Liver (tissue), 8 donors: ENCODE measurements at regions not wholly inside any gene's neighbourhood (a gene's known extent, or its start where the extent isn't known, plus 50 kb on each side); places are given as distances from the start of the nearest gene placed in this dataset.
A peak's percentile ranks its signal among the peaks of the same experiment; 100 is the strongest.

Experiments
- DNase-seq: peaks from one replicate; pipeline ENCODE4 v3.0.0-alpha.2; 2017; ENCODE audit warnings: low spot score
- H3K27ac ChIP-seq, 2 donors: one replicate each; pipeline ENCODE4 v1.7.0; 2013; ENCODE audit warnings: inconsistent platforms in 2 of 2, low read length in 2 of 2, control low read depth in 1 of 2, low read depth in 1 of 2, mild to moderate bottlenecking in 1 of 2
- H3K27me3 ChIP-seq, 4 donors: one replicate each; pipeline versions ENCODE4 v1.6.1 to v1.7.0; 2013; ENCODE audit warnings: low read length in 3 of 4, inconsistent platforms in 1 of 4, mild to moderate bottlenecking in 1 of 4, moderate library complexity in 1 of 4; ENCODE audit not compliant: control insufficient read depth in 4 of 4, insufficient read depth in 4 of 4
- H3K36me3 ChIP-seq, 4 donors: one replicate each; pipeline versions ENCODE4 v1.6.1 to v1.7.0; 2013; ENCODE audit warnings: low read length in 3 of 4, mild to moderate bottlenecking in 3 of 4, low read depth in 1 of 4, moderate library complexity in 1 of 4; ENCODE audit not compliant: control insufficient read depth in 4 of 4, insufficient read depth in 3 of 4
- H3K4me1 ChIP-seq, 4 donors: one replicate each; pipeline versions ENCODE4 v1.6.1 to v1.7.0; 2013; ENCODE audit warnings: low read length in 3 of 4, mild to moderate bottlenecking in 3 of 4, moderate library complexity in 1 of 4; ENCODE audit not compliant: control insufficient read depth in 4 of 4, insufficient read depth in 4 of 4
- H3K4me3 ChIP-seq, 3 donors: one replicate each; pipeline versions ENCODE4 v1.6.1 to v1.7.0; 2013; ENCODE audit warnings: low read length in 3 of 3, control low read depth in 1 of 3, low read depth in 1 of 3, mild to moderate bottlenecking in 1 of 3
- H3K9ac ChIP-seq, 2 donors: one replicate each; pipeline ENCODE4 v1.7.0; 2013; ENCODE audit warnings: low read length in 2 of 2, mild to moderate bottlenecking in 2 of 2, moderate library complexity in 2 of 2, control low read depth in 1 of 2, low read depth in 1 of 2
- H3K9me3 ChIP-seq, 4 donors: one replicate each; pipeline versions ENCODE4 v1.6.1 to v1.7.0; 2013; ENCODE audit warnings: low read length in 3 of 4; ENCODE audit not compliant: control insufficient read depth in 4 of 4
- CTCF ChIP-seq: fragments of 150-350 bp; IDR thresholded peaks from 2 replicates; pipeline ENCODE4 v1.5.1; 2017; ENCODE audit warnings: improper control_type of control experiment, low read depth, low read length; ENCODE audit not compliant: missing input control
- EGR1 ChIP-seq, 2 donors: IDR thresholded peaks; 2 replicates each; pipeline ENCODE4 v1.6.1; 2016 to 2018; ENCODE audit warnings: antibody characterized with exemption in 2 of 2, low read depth in 2 of 2
- FOXA1 ChIP-seq: IDR thresholded peaks from 2 replicates; pipeline ENCODE4 v1.6.1; 2016; ENCODE audit warnings: antibody characterized with exemption
- FOXA2 ChIP-seq: IDR thresholded peaks from 2 replicates; pipeline ENCODE4 v1.6.1; 2016; ENCODE audit warnings: antibody characterized with exemption
- HNF4A ChIP-seq, 2 donors: conservative IDR thresholded peaks; 2 replicates each; pipeline ENCODE4 v1.6.1; 2016; ENCODE audit warnings: antibody characterized with exemption in 2 of 2, mild to moderate bottlenecking in 2 of 2
- HNF4G ChIP-seq: IDR thresholded peaks from 2 replicates; pipeline ENCODE4 v1.6.1; 2016; ENCODE audit warnings: antibody characterized with exemption
- JUND ChIP-seq, 2 donors: IDR thresholded peaks; 2 replicates each; pipeline ENCODE4 v1.6.1; 2016; ENCODE audit warnings: antibody characterized with exemption in 2 of 2
- MAX ChIP-seq: IDR thresholded peaks from 2 replicates; pipeline ENCODE4 v1.6.1; 2016; ENCODE audit warnings: antibody characterized with exemption
- NR2F2 ChIP-seq: IDR thresholded peaks from 2 replicates; pipeline ENCODE4 v1.6.1; 2016; ENCODE audit warnings: antibody characterized with exemption
- RAD21 ChIP-seq, 2 donors: IDR thresholded peaks; 2 replicates each; pipeline ENCODE4 v1.6.1; 2016; ENCODE audit warnings: antibody characterized with exemption in 2 of 2, mild to moderate bottlenecking in 2 of 2
- REST ChIP-seq: IDR thresholded peaks from 2 replicates; pipeline ENCODE4 v1.6.1; 2016; ENCODE audit warnings: antibody characterized with exemption, mild to moderate bottlenecking
- RXRA ChIP-seq, 2 donors: IDR thresholded peaks; 2 replicates each; pipeline ENCODE4 v1.6.1; 2017 to 2018; ENCODE audit warnings: antibody characterized with exemption in 2 of 2, mild to moderate bottlenecking in 1 of 2
- SP1 ChIP-seq: IDR thresholded peaks from 2 replicates; pipeline ENCODE4 v1.6.1; 2018; ENCODE audit warnings: antibody characterized with exemption, mild to moderate bottlenecking
- YY1 ChIP-seq: IDR thresholded peaks from 2 replicates; pipeline ENCODE4 v1.6.1; 2016; ENCODE audit warnings: antibody characterized with exemption, mild to moderate bottlenecking
- WGBS: extraction: QIAGEN DNeasy Blood & Tissue Kit; methylation state at CpG from one replicate; pipeline ENCODE4 v1.1.7; 2013; 5-methylcytosine and 5-hydroxymethylcytosine counted together
- TF ChIP-seq, protein P1 (sequence below): IDR thresholded peaks from 2 replicates; pipeline ENCODE4 v1.6.1; 2016; ENCODE audit warnings: antibody characterized with exemption
- TF ChIP-seq, protein P2 (sequence below): IDR thresholded peaks from 2 replicates; pipeline ENCODE4 v1.6.1; 2016; ENCODE audit warnings: antibody characterized with exemption
- donor health status: healthy.
- donor health status: healthy.
- donor health status: healthy.
- donor health status: healthy.
- donor health status: healthy.

GRCh38 chr3:139106013-139106932 is 61.6 kb upstream of the PRR23C start:
- WGBS, result 72% methylated on average over 7 of the region's 7 CpGs
- H3K27ac ChIP-seq, result no peak overlapping the region
- H3K4me3 ChIP-seq, result no peak overlapping the region
- no peaks in the 10 kb centered on the region for H3K9me3 ChIP-seq
- no peaks in the 10 kb centered on the region for H3K27me3 ChIP-seq
- no peak for DNase-seq
- H3K36me3 ChIP-seq, result no peaks in the 10 kb centered on the region
- H3K9ac ChIP-seq, result no peak overlapping the region
- H3K4me1 ChIP-seq, result peaks cover 9 to 48% (median 42%) of the 10 kb centered on the region in 4 donors
- TF ChIP-seq YY1, result peak; percentile 27
- TF ChIP-seq, protein P1, sequence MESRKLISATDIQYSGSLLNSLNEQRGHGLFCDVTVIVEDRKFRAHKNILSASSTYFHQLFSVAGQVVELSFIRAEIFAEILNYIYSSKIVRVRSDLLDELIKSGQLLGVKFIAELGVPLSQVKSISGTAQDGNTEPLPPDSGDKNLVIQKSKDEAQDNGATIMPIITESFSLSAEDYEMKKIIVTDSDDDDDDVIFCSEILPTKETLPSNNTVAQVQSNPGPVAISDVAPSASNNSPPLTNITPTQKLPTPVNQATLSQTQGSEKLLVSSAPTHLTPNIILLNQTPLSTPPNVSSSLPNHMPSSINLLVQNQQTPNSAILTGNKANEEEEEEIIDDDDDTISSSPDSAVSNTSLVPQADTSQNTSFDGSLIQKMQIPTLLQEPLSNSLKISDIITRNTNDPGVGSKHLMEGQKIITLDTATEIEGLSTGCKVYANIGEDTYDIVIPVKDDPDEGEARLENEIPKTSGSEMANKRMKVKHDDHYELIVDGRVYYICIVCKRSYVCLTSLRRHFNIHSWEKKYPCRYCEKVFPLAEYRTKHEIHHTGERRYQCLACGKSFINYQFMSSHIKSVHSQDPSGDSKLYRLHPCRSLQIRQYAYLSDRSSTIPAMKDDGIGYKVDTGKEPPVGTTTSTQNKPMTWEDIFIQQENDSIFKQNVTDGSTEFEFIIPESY, result no peak
- peak; percentile 43 for TF ChIP-seq SP1
- peak; percentile 10 to 14 for TF ChIP-seq RAD21 (IDR thresholded peaks at IDR 0.05)
- no peak for TF ChIP-seq FOXA2
- no peak for TF ChIP-seq FOXA1
- no peak for TF ChIP-seq REST
- no peak for TF ChIP-seq CTCF
- TF ChIP-seq HNF4G, result peak; percentile 19
- no peak for TF ChIP-seq EGR1 (IDR thresholded peaks at IDR 0.05; ENCODE audit: low read depth in 2 of 2)
- TF ChIP-seq, protein P2, sequence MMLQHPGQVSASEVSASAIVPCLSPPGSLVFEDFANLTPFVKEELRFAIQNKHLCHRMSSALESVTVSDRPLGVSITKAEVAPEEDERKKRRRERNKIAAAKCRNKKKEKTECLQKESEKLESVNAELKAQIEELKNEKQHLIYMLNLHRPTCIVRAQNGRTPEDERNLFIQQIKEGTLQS, result no peak
- peak; percentile 80 for TF ChIP-seq HNF4A (conservative IDR thresholded peaks at IDR 0.05)
- TF ChIP-seq JUND (IDR thresholded peaks at IDR 0.05), result no peak
- peak in 1 of 2 donors; percentile 51 for TF ChIP-seq RXRA (IDR thresholded peaks at IDR 0.05)
- no peak for TF ChIP-seq MAX
- TF ChIP-seq NR2F2, result no peak
